ENCODE measurements at regions not wholly inside any gene's neighbourhood (a gene's known extent, or its start where the extent isn't known, plus 50 kb on each side); places are given as distances from the start of the nearest gene placed in this dataset.
"Not testable (repeated sequence)": the region's sequence is repeated elsewhere in the genome, so short reads cannot be mapped to it uniquely, and the experiment has no call there.

- DNase-seq = no peak
These were observed 1516.9 kb downstream of the BRD1 start for GRCh38 chr22:48310740-48311139.

DNA sequence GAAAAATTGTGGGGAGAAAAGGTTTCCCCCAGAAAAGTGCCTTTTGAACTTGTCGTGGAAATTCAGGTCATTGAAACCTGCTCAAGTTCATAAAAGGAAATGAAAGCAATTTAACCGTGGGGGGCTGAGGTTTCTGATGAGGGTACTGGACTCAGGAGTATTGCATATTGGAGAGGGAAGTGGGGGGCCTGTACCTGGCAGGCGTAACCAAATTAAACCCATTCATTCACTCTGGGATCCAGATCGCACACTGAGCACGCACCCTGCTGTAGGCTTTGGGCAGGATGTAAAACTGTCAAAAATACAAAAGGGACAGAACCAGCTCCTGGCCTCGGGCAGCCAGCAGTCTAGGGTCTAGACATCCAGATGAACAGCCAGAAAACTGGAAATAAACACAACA lies 1517.4 kb downstream of the BRD1 start:
- DNase-seq = no peak

DNA sequence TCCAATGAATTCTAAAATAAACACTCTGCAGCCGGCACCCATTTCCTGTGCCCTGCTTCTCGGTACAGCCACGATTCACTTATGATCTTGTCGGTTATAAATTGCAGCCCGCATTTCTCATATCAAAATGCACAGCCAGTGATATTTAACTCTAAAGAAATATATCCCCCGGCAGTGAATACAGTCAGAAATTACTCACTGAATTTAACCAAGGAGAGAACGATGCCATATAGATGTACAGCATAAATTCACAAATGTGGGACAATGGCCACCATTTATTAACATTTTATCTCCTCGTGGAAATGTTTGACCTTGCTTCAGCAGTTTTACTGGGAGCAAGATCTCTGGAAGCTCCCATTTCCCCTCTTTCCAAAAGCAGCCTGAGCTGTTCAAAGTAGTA lies 1517.8 kb downstream of the BRD1 start:
- DNase-seq = no peak

GRCh38 chr22:48309115-48309705 lies 1518.5 kb downstream of the BRD1 start:
- DNase-seq = no peak

GRCh38 chr22:48307931-48308330 lies 1519.7 kb downstream of the BRD1 start:
- no peak for DNase-seq

GRCh38 chr22:48306785-48307510 lies 1520.7 kb downstream of the BRD1 start:
- DNase-seq = no peak

DNA sequence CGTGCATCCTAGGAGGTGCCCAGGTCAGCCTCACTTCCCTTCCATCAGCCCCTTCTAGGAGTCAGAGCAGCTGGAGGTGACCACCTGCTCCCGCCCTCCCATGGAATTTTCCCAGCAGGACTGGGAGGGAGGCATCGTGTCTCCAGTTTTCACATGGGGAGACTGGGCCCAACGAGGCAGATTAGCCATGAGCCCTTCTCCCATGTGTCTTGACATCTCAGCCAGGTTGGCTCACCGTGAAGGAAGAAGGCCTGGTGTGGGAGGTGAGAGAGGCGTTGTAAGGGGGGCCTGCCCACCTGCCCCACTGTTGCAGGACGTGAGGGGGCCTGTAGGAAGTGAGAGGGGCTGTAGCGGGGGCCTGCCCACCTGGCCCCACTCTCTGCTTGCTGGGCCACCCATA lies 1521.4 kb downstream of the BRD1 start:
- no peak for DNase-seq

DNA sequence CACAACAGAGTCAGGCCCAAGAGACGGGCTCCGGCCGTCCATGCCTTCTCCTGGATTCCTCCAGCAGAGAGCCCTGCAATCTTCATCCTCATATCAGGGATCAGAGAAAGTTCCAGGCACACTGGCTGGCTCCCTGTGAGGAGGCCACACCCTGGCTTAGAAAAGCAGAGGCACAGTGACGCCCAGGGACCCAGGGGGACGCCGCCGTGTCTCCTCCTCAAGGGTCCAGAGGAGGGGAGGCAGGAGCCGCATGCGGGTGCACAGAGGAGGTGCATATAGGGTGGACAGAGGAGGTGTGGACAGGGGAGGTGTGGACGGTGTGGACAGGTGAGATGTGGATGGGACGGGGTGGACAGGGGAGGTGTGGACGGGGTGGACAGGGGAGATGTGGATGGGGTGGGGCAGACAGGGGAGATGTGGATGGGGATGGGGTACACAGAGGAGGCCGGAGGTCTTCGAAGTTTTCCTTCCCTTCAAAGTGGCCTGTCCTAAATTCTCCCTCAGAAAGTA lies 1521.9 kb downstream of the BRD1 start:
- no peak for DNase-seq

GRCh38 chr22:48303369-48303725 lies 1524.3 kb downstream of the BRD1 start:
- DNase-seq = no peak

DNA sequence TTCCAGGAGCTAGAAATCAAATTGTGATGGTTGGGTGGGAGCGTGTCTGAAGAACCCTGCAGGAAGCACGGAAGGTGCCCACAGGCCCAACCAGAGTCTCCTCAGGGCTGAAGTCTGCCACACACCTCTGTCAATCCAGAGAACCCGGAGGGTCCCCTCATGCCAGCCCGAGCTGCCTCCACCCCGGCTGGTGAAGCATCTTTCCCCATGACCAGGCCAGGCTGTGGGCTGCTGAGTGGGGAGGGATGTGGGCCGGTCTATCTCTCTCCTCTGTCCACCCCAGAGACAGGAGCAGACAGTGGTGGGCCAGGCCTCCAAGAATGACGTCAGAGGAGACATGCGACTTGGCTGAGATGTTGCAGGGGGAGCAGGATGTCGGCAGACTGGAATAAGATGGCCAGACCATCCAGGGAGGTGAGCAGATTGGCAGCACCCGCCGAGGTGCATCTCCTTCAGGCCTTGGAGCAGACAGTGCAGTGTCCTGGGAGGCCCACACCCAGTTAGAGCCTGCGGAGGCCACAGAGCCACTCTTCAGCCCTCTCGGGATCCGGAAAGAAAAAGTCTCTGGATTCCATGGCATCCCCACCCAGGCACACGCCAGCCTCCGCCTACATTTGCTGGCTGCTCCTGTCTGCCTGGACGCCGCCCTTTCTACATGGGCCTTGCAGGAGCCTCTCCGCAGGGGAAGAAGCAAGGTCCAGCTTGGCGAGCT lies 1524.9 kb downstream of the BRD1 start:
- DNase-seq = no peak

DNA sequence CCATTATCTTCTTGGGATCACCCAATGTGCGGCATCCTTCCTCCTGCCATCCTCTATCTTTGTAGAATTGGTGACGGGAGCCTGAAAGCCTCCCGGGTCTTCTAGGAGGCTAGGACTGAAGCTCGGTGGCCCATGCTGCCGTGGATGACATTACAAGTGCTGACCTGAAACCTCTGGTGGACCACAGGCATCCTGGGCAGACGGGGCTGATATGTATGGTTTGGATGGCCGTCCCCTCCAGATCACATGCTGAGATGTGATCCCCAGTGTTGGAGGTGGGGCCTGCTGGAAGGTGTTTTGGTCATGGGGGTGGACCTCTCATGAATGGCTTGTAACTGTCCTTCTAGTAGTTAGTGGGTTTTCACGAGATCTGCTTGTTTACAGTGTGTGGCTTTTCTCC lies 1525.8 kb downstream of the BRD1 start:
- no peak for DNase-seq

- DNase-seq = no peak
These were observed 1526.3 kb downstream of the BRD1 start for GRCh38 chr22:48301421-48301820.

DNA sequence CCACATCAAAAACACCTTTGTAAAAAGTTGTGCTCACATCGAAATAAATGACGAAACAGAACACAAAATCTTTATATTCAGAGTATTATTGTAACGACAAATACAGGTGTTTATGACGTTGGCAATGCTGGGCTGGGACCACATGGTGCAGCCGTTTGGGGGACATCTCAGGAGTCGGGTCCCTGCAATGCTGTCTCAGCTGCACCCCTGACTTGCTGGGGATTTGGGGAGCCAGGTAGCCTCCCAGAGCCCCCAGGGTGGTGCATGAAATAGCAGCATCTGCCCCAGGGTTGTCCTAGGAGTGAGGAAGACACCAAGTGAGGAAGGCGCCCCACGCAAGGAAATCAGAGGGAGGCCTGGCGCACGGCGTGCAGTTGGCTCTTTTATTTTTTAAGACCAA lies 1526.8 kb downstream of the BRD1 start:
- DNase-seq = no peak

GRCh38 chr22:48299801-48300200 lies 1527.9 kb downstream of the BRD1 start:
- no peak for DNase-seq

DNA sequence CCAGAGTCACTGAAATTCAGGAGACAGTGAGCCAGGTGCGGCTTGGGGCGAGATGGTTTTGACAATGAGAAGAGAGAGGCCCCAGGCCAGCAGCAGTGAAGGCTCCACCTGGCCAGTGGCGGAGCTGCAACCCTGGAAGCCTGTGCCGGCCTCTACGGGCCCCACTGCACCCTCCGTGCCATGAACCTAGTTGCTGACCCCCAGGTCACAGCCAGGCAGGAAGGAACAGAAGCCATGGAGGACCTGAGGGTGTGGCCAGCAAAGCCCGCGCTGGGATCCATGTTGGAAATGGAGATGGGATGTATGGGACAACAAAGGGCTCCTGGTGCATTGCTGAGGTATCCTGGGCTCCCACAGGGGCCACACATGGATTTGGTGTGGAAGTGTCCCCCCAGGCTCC lies 1528.5 kb downstream of the BRD1 start:
- DNase-seq = no peak

- no peak for DNase-seq
These were observed 1530.4 kb downstream of the BRD1 start for GRCh38 chr22:48297296-48297695.

GRCh38 chr22:48289954-48290353 lies 1527.5 kb downstream of the TBC1D22A start:
- not testable (repeated sequence) for DNase-seq

DNA sequence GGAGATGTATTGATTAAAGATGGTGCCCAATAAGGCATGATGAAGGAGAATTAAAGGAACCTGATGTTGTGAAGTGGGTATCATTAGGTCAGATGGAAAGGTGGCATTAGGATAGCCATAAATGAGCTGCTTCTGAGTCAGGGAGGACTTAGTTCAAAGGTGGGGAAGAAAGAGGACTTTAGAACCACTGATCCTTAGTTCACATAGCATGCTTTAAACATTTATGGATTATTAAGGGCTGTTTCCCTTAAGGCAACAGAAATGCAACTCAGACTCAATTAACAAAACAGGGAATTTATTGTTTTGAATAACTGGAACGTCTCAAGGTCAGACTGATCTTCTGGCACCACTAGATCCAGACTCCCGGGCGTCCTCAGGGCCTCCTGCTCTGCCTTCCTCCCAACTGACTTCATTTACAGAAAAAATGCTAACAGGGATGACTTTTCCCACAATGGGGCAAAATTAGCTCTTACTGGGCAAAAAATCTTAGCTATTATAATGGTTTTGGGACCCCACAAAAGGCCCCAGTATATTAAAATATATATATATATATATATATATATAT lies 1526.0 kb downstream of the TBC1D22A start:
- no peak for DNase-seq

- DNase-seq = no peak
These were observed 1524.6 kb downstream of the TBC1D22A start for GRCh38 chr22:48287031-48287430.

GRCh38 chr22:48284671-48285070 lies 1522.2 kb downstream of the TBC1D22A start:
- DNase-seq = no peak

- DNase-seq = no peak
These were observed 1520.4 kb downstream of the TBC1D22A start for GRCh38 chr22:48282804-48283203.

DNA sequence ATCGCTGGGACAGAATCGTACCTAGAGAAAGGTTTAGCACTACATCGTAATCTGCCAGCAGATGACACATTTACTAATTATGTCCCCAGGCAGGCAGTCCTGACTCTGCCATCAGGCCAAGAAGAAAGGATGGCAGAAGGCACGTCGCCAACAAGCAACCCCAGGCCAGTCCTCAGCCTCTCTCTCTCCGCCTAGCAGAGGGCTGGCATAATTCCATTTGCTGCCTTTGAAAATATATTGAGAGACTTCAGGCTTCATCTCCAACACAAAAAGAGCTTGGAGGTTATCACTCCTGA lies 1517.0 kb downstream of the TBC1D22A start:
- no peak for DNase-seq

GRCh38 chr22:48278620-48279460 lies 1516.4 kb downstream of the TBC1D22A start:
- DNase-seq = no peak

All from CD4-positive, alpha-beta T cell treated with Interleukin-21 for 1 hour (primary cell).